ENCODE measurements at regions not wholly inside any gene's neighbourhood (a gene's known extent, or its start where the extent isn't known, plus 50 kb on each side); places are given as distances from the start of the nearest gene placed in this dataset.

DNA sequence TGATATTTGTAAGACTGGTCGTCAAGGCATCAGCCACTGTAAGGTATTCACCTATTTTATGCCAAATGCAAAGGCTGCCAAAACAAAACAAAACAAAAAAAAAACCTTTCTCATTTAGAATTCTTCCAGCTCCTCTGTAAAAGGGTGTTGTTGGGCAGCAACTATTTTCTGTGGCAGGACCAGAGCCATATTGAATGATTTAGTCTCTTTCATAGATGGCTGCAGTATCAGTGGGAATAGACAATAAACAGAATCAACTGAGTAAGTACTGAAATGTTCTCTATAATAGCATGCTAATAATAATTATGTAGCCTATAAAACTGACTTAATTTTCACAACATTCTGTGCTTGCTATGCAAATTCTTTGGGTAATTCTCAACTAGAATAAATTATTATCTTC is 389.7 kb upstream of the PABPC4L start:
- Histone ChIP-seq H4K20me1 (replicated peaks; ENCODE audit: insufficient read depth) (no peaks in the 10 kb centered on the region), H2AFZ (no peak overlapping the region), H3F3A (replicated peaks; ENCODE audit: low read depth) (no peaks in the 10 kb centered on the region), H3K27me3 (ENCODE audit: insufficient read depth) (no peaks in the 10 kb centered on the region), H3K4me1 (ENCODE audit: insufficient read depth) (no peaks in the 10 kb centered on the region), H3K79me2 (replicated peaks; ENCODE audit: insufficient read depth) (no peaks in the 10 kb centered on the region), H3K27ac (ENCODE audit: low read depth) (no peak overlapping the region), H3K9me2 (ENCODE audit: insufficient read depth) (no peaks in the 10 kb centered on the region), H3K4me2 (no peak overlapping the region), H3K4me3 (no peak overlapping the region), H3K36me3 (ENCODE audit: insufficient read depth) (no peaks in the 10 kb centered on the region)
- no peak for DNase-seq (ENCODE audit: low spot score)
- no peaks in the 10 kb centered on the region for H3K27me3 Mint-ChIP-seq (ENCODE audit: insufficient read depth, low read depth, poor library complexity)
- peaks cover 2% of the 10 kb centered on the region; the same call in 1 of the 3 replicates for H3K4me1 Mint-ChIP-seq
- TF ChIP-seq ZNF114 (CRISPR knock-in tag; IDR thresholded peaks at IDR 0.05): no peak
- no peak for TF ChIP-seq CTCF (conservative IDR thresholded peaks at IDR 0.05; ENCODE audit: low read depth in 2 of 2)
- no peak for TF ChIP-seq EZH2phosphoT487 (IDR thresholded peaks at IDR 0.05; ENCODE audit: unreplicated experiment)
- no peak for TF ChIP-seq CREB1 (CRISPR knock-in tag; IDR thresholded peaks at IDR 0.05; ENCODE audit: low read depth)
- no peak for TF ChIP-seq NANOG (IDR thresholded peaks at IDR 0.05; ENCODE audit: borderline replicate concordance)
- ATAC-seq: no peak
- no peak overlapping the region for H3K27ac Mint-ChIP-seq
- no peak overlapping the region for H3K4me3 Mint-ChIP-seq
- H3K36me3 Mint-ChIP-seq (ENCODE audit: low read depth): no peaks in the 10 kb centered on the region
- peaks cover 2% of the 10 kb centered on the region; the same call in 2 of the 3 replicates for H3K9me3 Mint-ChIP-seq

DNA sequence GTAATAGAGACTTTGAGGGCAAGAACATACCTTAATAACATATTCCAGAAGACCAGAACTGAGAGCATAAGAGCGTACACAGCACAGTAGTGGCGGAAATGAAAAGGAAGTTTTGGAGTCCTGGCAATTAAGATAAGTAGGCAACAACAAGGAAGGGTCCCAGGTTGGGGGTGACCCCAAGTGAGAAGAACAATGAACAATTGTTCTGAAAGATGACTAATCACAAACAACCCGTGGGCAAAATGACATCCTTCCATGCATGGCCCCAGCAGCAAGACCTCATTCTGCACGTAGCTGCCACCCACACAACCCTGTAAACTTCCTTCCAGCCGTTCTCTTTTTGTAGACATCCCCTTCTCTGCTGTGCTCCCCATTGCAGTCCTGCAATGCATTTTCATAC is 384.4 kb upstream of the PABPC4L start:
- no peaks in the 10 kb centered on the region for H3K79me2 ChIP-seq (replicated peaks; ENCODE audit: insufficient read depth)
- no peaks in the 10 kb centered on the region for H3K9me2 ChIP-seq (ENCODE audit: insufficient read depth)
- no peaks in the 10 kb centered on the region for H3K4me1 ChIP-seq (ENCODE audit: insufficient read depth)
- Mint-ChIP-seq H3K9me3 (peaks cover 3% of the 10 kb centered on the region; the same call in 1 of the 3 replicates), H3K4me3 (no peak overlapping the region), H3K27ac (no peak overlapping the region), H3K4me1 (no peaks in the 10 kb centered on the region), H3K36me3 (ENCODE audit: low read depth) (no peaks in the 10 kb centered on the region; the same call in 2 of the 3 replicates), H3K27me3 (ENCODE audit: insufficient read depth, low read depth, poor library complexity) (peaks cover 5% of the 10 kb centered on the region)
- no peak overlapping the region for H3K4me2 ChIP-seq
- H3K4me3 ChIP-seq: no peak overlapping the region
- H4K20me1 ChIP-seq (replicated peaks; ENCODE audit: insufficient read depth): no peaks in the 10 kb centered on the region
- TF ChIP-seq JUNB (IDR thresholded peaks at IDR 0.05; ENCODE audit: unreplicated experiment) (no peak), ZNF331 (CRISPR knock-in tag; IDR thresholded peaks at IDR 0.05; ENCODE audit: low read depth) (no peak), ETS1 (IDR thresholded peaks at IDR 0.05) (no peak)
- TF ChIP-seq, protein P1, sequence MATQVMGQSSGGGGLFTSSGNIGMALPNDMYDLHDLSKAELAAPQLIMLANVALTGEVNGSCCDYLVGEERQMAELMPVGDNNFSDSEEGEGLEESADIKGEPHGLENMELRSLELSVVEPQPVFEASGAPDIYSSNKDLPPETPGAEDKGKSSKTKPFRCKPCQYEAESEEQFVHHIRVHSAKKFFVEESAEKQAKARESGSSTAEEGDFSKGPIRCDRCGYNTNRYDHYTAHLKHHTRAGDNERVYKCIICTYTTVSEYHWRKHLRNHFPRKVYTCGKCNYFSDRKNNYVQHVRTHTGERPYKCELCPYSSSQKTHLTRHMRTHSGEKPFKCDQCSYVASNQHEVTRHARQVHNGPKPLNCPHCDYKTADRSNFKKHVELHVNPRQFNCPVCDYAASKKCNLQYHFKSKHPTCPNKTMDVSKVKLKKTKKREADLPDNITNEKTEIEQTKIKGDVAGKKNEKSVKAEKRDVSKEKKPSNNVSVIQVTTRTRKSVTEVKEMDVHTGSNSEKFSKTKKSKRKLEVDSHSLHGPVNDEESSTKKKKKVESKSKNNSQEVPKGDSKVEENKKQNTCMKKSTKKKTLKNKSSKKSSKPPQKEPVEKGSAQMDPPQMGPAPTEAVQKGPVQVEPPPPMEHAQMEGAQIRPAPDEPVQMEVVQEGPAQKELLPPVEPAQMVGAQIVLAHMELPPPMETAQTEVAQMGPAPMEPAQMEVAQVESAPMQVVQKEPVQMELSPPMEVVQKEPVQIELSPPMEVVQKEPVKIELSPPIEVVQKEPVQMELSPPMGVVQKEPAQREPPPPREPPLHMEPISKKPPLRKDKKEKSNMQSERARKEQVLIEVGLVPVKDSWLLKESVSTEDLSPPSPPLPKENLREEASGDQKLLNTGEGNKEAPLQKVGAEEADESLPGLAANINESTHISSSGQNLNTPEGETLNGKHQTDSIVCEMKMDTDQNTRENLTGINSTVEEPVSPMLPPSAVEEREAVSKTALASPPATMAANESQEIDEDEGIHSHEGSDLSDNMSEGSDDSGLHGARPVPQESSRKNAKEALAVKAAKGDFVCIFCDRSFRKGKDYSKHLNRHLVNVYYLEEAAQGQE (IDR thresholded peaks at IDR 0.05; ENCODE audit: unreplicated experiment): no peak
- TF ChIP-seq, protein P2, sequence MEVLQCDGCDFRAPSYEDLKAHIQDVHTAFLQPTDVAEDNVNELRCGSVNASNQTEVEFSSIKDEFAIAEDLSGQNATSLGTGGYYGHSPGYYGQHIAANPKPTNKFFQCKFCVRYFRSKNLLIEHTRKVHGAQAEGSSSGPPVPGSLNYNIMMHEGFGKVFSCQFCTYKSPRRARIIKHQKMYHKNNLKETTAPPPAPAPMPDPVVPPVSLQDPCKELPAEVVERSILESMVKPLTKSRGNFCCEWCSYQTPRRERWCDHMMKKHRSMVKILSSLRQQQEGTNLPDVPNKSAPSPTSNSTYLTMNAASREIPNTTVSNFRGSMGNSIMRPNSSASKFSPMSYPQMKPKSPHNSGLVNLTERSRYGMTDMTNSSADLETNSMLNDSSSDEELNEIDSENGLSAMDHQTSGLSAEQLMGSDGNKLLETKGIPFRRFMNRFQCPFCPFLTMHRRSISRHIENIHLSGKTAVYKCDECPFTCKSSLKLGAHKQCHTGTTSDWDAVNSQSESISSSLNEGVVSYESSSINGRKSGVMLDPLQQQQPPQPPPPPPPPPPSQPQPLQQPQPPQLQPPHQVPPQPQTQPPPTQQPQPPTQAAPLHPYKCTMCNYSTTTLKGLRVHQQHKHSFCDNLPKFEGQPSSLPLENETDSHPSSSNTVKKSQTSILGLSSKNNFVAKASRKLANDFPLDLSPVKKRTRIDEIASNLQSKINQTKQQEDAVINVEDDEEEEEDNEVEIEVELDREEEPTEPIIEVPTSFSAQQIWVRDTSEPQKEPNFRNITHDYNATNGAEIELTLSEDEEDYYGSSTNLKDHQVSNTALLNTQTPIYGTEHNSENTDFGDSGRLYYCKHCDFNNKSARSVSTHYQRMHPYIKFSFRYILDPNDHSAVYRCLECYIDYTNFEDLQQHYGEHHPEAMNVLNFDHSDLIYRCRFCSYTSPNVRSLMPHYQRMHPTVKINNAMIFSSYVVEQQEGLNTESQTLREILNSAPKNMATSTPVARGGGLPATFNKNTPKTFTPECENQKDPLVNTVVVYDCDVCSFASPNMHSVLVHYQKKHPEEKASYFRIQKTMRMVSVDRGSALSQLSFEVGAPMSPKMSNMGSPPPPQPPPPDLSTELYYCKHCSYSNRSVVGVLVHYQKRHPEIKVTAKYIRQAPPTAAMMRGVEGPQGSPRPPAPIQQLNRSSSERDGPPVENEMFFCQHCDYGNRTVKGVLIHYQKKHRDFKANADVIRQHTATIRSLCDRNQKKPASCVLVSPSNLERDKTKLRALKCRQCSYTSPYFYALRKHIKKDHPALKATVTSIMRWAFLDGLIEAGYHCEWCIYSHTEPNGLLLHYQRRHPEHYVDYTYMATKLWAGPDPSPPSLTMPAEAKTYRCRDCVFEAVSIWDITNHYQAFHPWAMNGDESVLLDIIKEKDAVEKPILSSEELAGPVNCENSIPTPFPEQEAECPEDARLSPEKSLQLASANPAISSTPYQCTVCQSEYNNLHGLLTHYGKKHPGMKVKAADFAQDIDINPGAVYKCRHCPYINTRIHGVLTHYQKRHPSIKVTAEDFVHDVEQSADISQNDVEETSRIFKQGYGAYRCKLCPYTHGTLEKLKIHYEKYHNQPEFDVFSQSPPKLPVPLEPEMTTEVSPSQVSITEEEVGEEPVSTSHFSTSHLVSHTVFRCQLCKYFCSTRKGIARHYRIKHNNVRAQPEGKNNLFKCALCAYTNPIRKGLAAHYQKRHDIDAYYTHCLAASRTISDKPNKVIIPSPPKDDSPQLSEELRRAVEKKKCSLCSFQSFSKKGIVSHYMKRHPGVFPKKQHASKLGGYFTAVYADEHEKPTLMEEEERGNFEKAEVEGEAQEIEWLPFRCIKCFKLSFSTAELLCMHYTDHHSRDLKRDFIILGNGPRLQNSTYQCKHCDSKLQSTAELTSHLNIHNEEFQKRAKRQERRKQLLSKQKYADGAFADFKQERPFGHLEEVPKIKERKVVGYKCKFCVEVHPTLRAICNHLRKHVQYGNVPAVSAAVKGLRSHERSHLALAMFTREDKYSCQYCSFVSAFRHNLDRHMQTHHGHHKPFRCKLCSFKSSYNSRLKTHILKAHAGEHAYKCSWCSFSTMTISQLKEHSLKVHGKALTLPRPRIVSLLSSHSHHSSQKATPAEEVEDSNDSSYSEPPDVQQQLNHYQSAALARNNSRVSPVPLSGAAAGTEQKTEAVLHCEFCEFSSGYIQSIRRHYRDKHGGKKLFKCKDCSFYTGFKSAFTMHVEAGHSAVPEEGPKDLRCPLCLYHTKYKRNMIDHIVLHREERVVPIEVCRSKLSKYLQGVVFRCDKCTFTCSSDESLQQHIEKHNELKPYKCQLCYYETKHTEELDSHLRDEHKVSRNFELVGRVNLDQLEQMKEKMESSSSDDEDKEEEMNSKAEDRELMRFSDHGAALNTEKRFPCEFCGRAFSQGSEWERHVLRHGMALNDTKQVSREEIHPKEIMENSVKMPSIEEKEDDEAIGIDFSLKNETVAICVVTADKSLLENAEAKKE (CRISPR knock-in tag; IDR thresholded peaks at IDR 0.05): no peak
- ATAC-seq (no peak), DNase-seq (ENCODE audit: low spot score) (no peak)
- H3F3A ChIP-seq (replicated peaks; ENCODE audit: low read depth): no peaks in the 10 kb centered on the region
- no peaks in the 10 kb centered on the region for H3K36me3 ChIP-seq (ENCODE audit: insufficient read depth)
- no peak overlapping the region for H2AFZ ChIP-seq
- no peaks in the 10 kb centered on the region for H3K27me3 ChIP-seq (ENCODE audit: insufficient read depth)
- H3K27ac ChIP-seq (ENCODE audit: low read depth): no peak overlapping the region
